Hindlimb muscle (tissue), 1 donor: ENCODE measurements at regions not wholly inside any gene's neighbourhood (a gene's known extent, or its start where the extent isn't known, plus 50 kb on each side); places are given as distances from the start of the nearest gene placed in this dataset.
"Not testable (repeated sequence)": the region's sequence is repeated elsewhere in the genome, so short reads cannot be mapped to it uniquely, and the experiment has no call there.

Experiments used
- DNase-seq: peaks from one replicate; pipeline ENCODE4 v3.0.0-alpha.2; 2013

DNA sequence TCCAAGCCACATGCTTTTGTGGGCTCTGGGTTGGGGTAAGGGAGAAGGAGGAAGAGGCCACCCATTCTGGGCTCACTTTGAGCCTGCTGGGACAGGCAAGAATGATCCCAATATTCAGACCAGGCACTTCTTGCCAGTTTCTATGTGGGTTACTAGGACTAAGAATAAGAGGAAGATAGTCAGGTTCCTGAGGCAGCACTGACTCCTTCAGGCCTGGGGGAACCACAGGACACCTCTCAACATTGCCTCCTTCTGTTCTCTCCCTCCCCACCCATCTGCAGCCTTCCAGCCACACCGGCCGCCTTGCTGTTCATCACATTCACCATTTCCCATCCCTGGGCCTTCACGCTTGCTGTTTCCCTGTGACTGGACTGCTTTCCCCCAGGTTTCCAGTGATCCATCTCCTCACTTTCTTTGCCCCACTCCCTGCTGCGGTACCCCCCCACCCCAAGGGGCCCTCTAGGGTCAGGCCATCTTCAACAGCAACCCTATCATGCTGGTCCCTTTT, 69.2 kb upstream of the SIRPA start:
- DNase-seq: no peak

DNA sequence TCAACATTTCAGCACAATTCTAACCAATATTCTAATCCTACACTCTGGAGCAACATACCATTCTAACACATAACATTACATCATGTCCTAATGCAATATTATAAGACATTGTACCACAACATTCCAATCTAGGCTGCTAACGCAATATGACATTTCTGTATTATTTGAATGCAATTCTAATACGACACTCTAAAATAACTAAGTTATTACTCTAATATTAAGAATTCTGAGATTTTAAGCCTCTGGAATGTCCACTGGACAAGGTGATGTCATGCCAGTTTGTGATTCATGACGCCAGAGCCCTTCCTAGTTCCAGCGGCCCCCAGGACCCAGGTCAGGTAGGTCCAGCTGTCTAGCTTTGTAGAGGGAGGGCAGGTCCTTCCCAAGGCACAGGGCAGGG, 69.7 kb upstream of the SIRPA start:
- no peak for DNase-seq

DNA sequence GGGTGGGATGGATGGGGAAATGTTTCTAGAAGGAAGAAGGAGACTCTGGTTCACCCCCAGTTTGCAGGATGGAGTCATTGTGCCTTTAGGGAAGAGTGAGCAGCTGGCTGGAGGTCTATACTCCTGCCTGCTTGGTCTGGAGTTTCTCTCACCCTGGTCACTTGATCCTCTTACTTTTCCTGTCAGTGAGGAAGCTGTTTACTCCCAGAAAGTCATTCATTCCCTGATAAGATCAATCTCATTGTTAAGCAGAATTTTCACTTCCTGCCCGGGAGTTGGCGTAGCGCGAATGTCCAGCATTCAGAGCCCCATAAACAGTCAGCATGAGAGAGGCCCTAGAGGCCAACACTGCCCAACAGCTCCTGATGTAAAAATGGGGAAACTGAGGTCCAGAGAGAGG, 70.4 kb upstream of the SIRPA start:
- DNase-seq: no peak

DNA sequence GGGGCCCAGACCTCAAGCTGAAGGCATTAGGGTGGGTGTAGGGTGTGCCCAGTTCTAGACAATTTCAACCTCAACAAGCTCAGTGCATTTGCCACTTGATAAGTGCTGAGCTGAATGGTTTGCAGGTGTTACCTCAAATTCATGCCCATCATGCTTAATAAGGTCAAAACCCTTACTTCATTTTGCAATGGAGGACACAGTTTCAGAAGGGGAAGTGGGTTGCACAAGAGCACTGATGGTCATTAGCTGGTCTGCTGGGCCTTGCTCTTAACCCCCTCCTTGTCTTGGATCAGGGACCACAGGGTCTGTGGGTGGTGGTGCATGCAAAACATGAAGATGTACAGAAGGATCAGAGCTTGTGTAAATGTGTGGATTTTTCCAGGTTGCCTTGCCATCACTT, 71.0 kb upstream of the SIRPA start:
- DNase-seq: no peak

DNA sequence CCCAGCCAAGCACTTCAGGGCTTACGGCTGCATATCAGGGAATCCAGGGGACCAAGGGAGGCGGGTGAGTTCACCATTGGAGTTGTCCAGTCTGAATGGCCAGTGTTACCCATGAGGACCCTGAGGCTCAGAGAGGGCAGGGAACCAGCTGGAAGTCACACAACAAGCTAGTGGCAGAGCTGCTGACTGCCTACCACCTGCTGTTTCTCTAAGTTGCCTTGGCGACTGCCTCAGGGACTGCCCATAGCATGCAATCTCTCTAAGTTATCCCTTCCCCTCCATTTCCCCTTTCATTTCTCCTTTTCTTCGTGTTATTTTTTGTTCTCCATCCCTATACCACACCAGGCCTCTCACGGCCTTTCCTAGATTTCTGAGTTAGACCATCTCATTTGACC, 71.8 kb upstream of the SIRPA start:
- no peak for DNase-seq

DNA sequence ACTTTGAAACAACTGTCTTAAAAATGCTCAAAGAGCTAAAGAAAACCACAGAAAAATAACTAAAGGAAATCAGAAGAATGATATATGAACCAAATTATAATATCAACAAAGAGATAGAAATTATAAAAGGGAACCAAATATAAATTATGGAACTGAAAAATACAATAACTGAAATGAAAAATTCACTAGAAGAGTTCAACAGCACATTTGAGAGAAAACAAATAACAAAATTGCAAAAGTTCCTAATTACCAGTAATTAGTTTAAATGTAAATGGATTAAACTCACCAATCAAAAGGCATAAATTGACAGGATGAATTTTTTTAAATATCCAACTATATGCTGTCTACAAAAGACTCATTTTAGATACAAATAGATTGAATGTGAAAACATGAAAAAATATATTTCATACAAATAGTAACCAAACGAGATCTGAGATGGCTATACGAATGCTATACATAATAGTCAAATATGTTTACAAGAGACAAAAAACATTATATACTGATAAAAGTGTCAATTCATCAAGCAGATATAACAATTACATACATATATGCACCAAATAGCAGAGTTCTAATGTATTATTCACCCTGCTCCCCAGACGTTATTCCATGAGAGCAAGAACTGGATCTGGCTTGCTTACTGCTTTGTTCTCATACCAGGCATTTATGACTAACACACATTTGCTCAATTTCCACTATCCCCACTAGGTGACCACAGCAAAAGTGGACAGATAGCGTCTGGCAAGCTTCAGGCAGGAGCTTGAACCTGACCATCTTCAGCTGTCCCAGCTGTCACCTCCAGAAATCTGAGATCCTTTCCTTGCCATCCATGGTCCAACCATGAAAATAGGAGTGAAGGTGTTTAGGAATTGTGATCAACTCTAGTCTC, 72.4 kb upstream of the SIRPA start:
- DNase-seq: no peak

DNA sequence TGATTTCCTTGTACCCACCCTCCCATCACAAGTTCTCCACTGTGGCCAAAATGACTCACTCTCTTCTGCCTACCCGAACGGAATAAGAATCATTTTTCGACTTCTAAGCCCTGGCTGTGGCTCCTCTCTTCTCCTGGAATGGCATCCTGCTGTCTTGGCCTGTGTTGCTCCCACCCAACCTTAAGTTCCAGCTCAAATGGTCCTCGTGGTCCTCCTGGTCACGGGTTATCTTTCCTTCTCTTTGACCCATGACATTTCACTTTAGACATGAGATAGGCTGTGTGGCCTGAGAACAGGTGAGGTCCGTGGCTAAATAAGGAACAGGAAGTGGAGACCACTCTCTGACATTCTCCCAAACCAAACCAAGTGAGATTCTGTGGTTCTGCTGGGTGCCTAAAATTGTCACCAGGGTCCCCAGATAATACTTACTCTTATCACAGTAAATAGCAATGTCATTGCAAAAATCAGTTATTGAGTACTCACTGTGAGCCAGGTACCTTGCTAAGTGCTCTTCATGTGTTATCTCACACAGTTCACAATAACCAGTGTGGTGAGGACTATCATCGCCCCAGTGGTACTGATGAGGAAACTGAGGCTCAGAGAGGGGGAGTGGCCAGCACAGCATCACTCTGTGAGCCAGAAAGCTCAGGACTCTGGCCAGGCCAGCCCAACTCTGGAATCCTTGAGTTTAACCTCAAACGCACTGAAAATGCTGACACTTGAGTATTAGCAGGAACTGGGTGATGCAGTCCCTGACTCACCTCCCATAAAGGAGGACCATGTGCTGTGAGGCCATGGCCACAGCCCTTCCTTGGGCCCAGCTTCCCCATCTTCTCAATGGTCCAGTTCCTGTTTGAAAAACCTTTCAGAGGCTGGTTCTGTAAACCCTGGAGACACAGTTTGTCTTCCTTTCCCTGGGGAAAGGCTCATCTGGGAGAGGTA, 74.8 kb upstream of the SIRPA start:
- no peak for DNase-seq

DNA sequence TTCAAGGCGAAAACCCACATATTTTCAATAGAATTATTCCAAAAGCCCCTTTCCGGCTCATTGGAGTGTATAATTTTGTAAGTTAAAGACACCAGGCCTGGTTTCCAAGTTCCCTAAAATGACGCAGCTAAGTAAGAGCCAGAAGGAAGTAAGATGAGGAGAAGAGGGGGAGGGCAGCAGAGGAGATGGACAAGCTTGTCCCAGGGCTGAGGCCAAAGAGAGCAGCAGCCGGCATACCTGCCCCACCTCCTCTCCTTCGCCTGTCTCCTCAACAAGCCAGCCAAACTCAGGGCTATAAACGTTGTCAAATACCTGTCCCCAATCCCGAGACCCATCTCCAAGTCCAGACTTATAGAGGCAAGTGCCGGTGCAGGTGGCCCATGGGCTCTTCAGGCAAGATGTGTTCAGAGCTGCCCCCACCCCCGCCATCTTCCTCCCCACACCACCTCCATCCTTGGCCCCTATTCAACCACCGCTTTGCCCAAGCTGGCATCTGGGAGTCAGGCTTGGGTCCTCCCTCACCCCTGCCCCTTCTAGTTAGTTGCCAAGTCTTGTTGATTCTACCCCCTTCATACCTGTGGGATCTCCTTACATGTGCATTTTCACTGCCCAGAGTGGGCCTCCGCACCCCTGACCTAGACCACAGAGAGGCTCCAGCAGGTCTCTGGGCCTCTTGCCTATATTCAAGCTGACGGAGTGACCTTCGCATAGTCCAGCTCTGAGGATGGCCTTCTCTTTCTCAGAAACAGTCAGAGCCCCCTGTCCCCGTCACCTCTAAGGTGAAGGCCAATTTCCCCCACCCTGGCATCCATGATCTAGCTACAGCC, 75.7 kb upstream of the SIRPA start:
- no peak for DNase-seq

DNA sequence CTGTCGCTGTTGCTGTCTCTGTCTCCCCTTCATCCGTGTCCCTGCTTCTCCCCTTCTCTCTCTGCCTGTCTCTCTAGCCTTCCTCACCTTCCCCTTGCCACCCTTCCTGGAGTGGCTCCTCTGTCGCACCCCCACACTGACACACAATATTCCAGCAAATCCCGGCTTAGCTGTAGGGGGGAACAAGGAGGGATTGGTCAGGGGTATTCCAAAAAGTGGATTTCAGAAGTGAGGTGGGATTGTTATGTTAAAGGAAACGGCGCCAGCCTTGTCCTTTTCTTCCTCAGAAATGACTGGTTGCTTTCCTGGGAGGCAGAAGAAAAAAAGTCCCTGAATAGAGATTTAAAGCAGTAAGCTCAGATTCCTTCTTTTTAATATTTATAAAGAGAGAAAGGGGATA, 76.3 kb upstream of the SIRPA start:
- DNase-seq: no peak

DNA sequence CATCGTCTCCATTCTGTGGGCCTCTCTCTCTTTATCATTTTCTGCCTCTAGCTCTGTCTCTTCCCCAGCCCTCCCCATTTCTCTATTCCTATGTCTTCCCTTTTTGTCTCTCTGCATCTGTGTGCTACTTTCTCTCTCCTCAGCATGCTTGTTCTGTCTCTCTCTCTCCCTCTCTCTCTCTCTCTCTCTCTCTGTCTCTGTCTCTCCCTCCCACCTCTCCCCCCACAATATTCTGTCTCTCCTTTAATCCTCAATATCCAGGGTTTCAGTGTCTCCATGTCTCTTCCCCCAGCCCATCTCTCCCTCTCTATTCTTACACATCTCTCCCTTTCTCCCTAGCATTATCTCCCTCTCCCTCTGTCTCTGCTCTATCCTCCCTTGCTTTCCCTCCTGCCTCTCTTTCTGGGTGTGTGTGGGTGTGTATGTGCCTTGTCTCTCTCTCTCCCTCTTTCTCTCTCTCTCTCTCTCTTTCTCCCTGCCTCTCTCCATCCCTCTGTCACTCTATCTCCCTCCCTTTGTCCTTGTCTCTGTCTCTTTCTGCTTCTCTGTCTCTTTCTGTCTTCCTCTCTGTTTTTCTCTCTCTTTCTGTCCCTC, 76.9 kb upstream of the SIRPA start:
- DNase-seq: no peak

DNA sequence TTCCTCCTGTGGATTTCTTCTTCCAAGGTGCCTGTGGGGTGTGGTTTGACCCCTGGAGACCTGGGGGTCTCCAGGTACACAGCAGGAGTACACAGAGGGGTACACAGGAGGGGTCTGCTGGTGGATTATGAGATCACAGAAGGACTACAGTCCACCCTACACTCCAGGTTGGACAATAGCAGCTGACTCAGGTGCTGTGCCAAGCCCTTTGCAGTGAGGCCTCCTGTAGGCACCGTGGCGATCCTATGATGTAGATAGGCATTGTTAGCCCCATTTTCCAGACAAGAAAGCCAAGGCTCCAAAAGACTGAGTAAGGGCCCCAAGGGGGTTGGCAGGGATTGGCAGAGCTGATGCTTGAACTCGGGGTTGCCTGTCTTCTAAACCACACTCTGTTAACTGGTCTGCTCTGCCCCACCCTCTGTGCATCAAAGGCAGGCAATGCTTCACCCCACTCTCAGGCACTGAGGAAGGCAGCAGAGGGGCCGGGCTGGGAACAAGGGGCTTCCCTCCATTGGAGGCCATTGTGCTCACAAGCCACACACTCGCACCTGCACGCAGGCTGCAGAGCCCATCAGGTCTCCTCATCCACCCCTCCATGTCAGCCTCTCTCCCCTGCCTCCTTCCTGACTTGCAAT, 77.5 kb upstream of the SIRPA start:
- DNase-seq: no peak

DNA sequence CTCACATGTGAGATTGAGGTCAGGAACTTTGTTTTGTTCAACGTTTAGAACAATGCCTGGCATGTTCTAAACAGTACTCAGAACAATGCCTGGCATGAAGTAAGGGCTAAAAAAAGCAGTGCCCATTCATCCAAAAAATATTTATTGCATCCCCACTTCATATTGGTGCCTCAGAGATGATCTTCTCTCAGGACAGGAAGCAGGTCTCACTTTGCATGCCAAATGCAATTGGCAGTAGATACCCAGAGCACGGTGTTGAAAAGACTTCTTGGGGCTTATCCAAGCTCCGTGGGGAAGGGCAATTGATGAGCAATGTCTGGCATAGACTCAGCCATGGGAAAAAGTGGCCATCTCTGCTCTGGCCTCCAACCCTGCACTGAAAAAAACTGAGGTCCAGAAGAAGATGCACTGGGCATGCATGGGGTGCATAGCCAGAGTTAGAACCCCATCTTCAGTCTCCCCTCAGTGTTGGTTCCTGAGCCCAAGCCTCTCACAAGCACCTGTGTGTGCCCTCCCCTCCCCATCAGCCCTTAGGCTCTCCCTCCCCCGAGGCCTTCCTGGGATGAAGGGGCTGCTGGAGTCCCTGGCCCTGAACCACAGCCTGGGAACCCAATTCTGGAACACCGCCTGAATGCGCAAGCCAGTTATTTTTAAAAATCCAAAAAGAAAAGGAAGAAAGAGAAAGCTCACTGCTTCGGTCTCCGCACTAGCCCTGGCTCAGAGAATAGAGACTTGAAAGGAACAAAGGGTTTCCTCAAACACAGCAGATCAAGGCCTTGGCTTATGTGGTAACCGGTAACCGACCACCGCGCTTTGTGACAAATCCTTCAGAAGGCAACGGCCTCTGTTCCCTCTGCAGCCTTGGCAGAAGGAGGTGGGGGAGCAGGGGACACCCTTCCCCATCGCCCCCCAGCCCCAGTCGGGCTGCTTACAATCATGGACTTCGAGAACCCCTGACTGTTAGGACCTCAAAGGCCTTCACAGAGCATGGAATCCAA, 78.5 kb upstream of the SIRPA start:
- DNase-seq: no peak

DNA sequence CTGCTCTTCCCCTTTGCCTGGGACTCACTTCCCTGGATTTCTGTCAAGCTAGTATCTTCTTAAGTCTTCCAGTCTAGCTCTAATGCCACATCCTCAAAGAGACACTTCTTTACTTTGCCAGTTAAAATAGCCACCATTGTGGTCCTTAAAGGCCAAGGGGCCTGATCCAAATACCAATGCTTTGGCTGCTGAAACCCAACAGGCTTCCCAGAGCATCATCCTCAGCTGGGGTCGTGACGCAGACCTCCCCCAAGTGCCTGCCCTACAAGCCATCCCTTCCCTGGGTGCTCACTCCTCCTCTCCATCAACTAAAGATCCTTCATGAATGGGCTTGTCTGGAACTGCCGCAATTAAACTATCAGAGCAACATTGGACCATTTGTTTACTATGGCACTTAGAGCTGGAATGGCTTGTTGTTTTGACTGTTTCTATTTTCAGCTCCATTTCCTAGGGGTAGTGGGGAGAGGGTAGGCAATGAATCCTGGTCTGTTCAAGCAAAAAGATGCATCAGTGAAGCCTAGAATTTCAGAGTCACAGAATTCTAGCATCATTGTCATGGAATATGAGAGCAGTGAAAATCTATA, 79.6 kb upstream of the SIRPA start:
- DNase-seq: no peak

DNA sequence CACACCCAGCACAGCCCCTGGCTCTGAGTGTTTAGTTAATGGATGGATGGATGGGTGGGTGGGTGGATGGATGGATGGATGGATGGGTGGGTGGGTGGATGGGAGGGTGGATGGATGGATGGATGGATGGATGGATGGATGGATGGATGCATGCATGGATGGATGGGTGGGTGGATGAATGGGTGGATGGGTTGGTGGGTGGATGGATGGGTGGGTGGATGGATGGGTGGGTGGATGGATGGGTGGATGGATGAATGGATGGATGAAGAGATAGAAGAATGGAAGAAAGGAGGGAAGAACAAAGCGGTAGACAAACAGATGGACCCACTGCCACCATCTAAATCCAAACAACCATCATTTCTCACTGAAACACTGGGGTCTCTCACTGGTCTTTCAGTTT, 80.3 kb upstream of the SIRPA start:
- not testable (repeated sequence) for DNase-seq

DNA sequence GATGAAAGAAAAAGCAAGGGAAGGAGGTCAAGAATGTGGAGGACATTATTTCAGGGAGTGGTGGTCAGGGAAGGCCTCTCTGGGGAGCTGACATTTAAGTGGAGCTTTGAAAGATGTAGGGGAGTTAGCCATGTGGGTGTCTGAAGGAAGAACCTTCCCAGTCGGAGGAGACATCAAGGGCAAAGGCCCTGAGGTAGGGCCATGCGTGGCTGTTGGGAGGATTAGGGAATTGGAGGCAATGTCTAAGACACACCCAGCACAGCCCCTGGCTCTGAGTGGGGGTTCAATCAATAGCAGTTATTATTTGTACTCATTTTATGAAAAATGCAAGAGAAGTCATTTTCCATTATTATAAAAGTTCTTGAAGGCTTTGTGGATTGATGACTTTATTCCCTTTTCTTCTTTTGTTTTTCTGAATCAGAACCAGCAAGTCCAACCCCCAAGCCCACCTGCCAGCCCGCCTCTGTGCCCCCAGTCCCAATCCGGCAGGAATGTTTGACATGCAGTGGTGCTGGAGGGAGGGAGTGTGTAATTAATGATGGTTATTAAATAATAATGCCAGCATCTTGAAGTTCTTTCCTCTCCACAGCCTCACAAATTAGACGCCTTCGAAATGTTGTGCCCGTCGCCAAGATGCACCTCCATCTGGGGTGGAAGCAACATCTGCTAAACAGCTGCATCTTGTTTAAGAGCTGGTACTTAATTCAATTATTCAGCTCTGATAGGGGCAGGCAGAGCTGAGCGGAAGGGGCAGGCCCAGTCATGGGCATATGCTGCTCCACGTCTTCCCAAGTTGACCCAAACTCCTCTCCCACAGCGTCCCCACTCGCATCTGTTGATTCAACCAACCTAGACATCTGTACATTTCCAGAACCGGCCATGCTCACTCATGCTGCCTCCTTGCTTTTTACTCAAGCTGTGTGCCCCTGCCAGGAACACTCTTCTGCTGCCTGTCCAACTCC, 81.3 kb upstream of the SIRPA start:
- DNase-seq: no peak

DNA sequence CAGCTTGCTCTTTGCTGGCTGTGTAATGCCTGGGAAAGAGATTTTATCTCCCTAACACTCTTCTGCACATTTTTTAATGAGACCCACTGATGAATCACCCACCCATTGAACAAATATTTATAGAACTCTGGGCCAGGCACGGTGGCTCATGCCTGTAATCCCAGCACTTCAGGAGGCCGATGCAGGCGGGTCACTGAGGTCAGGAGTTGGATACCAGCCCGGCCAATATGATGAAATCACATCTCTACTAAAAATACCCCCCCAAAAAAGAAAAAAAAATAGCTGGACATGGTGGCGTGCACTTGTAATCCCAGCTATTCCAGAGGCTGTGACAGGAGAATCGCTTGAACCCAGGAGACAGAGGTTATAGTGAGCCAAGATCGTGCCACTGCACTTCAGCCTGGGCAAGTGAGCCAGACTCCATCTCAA, 82.1 kb upstream of the SIRPA start:
- DNase-seq: no peak

DNA sequence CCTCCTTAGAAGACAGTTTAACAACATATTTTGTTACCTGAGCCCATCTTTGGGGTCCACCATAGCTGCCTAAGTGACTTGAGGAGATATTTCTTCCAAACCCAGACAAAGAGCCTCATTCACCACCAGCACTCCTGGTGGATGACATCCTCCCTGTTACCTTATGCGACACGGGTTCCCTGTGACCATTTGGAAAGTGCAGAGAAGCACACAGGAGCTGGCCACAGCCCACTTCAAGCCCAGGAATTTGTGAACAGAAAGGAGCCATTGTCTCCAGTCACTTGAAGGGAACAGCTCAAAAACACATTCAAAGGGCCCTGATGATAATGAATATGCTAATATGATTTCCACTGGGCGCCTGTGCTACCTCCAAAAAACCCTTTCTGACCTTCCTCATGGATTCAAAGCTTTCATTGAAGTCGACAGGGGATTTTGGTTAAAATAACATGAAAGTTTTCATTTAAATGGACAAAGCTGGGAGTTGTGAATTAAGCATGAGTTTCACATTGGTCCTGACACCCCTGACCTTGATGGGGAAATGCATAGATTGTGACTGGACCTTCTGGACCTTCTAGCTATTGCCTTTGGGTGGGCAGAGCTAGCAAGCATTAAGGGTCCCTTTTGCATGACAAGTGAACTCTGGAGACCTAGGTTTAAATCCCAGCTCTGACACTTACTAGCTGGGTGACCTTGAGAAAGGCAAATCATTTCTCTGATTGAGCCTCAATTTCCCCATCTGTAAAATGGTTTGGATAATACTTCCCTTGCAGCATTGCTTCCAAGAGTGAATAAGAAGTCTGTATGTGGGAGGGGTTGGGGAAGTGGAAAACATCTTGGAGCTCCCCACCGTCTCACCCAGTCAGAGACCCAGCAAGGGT, 83.3 kb upstream of the SIRPA start:
- no peak for DNase-seq
